Stimulated activated CD4-positive, alpha-beta T cell treated with anti-CD3 and anti-CD28 coated beads, Interleukin-4, amount 100 ng/mL, for 48 hours (primary cell): ENCODE measurements at regions not wholly inside any gene's neighbourhood (a gene's known extent, or its start where the extent isn't known, plus 50 kb on each side); places are given as distances from the start of the nearest gene placed in this dataset.

Source experiments
- DNase-seq, 2 donors: peaks; one replicate each; pipeline ENCODE4 v3.0.0-alpha.2; 2020; ENCODE audit warnings: low read depth in 2 of 2

DNA sequence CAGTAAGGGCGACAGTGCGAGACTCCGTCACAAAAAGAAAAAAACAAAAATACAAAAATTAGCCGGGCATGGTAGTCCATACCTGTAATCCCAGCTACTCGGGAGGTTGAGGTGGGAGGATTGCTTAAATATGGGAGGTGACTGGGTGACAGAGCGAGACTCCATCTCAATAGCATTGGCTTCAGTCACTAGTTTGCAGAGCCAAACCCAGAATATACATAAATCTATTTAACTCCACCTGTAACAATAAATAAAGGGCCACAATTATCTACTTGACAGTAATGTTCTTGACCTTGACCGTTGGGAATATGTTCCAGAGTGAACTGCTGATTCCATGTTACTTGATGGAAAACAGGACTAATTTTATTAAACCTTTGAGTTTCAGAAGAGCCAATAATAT, 198.9 kb upstream of the MDGA2 start:
- DNase-seq, result no peak

DNA sequence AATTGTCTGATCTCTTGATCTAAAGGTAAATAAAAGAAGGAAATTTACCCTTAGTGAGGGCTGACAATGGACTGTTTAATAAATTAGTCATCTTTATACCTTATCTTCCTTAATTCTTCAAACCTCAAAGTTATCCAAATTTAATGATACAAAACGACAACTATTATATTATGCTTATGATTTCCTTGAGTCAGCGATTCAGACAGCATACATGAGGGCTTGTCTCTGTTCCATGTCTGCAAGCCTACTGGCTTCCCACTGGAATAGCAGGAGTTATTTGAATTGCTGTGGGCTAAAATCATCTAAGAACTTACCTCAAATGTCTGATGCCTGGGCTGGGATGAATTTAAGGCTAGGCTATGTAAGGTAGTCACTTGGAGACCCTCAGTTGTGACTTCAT, 197.2 kb upstream of the MDGA2 start:
- DNase-seq, result no peak

- no peak for DNase-seq
Observed at GRCh38 chr14:47863441-47863840, 188.0 kb upstream of the MDGA2 start.

DNA sequence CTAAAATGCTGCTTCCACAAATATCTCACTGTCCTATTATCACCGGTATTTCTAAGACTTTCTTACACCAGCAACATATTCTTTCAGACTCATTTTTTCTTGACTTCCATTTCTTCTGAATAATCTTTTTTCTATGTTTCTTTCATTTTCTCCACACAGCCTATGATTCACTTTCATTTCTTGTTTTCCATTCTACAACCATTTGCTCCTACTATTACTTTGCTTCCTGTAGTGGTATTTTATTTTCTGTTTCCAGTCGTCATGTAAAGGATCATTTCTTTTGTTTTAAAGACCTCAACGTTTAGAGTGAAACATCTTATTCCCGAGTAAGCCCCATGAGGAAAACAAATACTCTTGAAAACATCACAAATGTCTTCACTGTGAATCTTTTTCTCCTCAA, 182.2 kb upstream of the MDGA2 start:
- DNase-seq, result no peak

DNA sequence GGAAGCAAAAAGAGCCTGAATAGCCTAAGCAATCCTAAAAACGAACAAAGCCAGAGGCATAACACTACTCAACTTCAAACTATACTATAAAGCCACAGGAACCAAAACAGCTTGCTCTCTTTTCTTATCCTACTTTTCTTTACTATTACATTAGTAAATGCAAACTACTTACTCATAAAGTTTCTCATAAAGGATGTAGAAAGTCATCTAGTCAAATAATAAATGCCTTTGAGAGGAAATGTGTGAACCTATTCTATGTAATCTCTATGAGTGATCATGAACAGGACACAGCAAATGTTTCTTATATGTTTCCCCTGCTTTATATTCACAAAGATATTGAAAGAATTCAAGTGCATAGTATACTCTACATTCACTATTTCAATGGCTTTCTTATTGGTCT, 176.9 kb upstream of the MDGA2 start:
- no peak for DNase-seq

DNA sequence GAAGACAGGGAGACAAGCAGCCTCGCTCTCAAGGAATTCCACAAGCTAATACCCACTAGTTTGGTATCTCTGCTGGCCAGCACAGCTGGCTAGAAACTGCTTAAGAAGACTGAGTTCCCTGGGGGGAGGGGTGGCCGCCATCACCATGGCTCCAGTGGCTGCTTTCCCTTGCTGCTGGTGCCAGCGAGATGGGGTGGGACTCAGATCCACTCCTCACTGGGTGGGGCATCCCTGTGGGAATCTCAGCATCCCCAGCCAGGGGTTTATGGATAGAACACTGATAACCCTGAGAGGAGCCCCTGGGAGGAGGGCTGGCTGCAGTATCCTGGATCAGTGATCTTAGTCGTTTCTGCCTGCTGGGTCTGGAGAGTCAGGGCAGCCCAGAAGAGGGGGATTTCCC, 170.6 kb upstream of the MDGA2 start:
- no peak for DNase-seq

DNA sequence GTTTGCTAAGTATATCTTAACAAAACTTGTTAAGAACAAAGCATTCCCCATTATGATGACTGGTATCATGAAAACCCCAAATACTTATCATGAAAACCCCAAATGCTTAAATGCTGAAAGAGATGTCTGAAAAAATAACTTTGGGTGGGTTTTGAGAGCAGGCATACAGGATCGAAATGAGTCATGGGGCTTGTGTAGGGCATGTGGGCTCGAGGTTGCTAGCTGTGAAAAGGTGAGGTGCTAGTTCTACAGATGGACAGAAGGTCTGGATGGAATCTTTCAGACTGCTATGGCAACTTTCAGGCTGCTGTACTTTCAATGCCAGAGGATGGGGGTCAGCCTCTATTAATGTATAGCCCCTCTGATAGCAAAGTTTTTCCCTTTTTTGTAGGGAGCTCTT, 167.8 kb upstream of the MDGA2 start:
- no peak for DNase-seq

DNA sequence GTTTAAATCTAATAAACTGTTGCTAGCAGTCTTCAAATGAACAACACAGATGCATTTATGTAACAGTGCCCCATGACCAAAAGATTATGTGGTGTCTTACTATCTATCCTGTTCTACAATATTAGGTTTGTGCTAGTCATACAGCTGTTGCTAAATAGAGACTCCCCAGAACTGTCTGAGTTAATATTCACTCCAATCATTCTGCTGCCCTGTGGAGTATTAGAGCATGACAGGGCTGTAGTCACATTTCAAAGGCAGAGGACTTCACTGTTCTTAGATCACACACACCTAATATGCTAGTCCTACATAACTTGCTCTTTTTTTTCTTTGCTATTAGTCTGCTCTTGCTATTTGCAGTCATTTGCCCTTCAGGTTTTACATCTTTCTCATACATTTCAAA, 157.6 kb upstream of the MDGA2 start:
- DNase-seq, result no peak

GRCh38 chr14:47826809-47827208, 151.4 kb upstream of the MDGA2 start:
- DNase-seq, result no peak

GRCh38 chr14:47822326-47822725, 146.9 kb upstream of the MDGA2 start:
- DNase-seq, result no peak

DNA sequence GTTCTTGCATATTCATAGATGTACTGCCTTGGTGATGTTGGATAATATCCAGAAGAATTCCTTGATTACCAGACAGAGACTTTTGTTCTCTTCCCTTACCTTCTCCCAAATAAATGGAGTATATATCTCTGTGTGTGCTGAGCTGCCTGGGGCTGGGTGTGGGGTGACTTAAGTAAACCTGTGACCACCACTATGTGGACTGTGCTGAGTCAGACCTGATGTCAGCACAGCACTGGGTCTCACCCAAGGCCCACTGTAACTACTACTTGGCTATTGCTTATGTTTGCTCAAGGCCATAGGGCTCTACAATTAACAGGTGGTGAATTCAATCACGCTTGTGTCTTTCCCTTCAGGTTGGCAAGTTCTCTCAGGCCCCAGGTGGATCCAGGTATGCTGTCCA, 145.7 kb upstream of the MDGA2 start:
- DNase-seq, result no peak

DNA sequence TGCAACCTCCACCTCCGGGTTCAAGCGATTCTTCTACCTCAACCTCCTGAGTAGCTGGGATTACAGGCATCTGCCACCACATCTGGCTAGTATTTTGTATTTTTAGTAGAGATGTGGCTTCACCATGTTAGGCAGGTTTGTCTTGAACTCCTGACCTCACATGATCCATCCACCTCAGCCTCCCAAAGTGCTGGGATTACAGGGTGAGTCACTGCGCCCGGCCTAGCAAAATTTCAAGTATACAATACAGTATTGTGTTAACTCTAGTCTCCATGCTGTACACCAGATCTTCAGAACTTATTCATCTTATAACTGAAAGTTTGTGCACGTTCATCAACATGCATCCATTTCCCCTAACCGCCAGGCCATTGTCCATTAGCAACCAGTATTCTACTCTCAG, 115.1 kb upstream of the MDGA2 start:
- no peak for DNase-seq

DNA sequence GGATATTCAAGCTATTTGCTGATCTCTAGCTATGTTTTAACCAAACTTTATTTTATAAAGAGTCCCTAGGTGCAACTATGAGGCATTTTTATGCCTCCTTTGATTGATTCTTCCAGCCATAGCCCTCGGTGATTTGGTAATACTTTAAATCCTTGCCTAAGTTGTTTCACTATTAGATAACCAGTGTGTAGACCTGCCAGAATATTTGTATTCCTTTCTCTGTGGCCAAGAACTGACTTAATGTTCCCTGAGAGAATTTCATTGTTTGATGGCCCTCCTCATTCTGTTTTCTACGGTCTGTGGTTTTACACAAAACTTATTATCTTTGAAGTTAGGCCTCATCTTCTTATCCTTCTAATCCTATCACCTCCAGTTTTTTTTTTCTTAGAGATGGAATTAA, 109.7 kb upstream of the MDGA2 start:
- no peak for DNase-seq

DNA sequence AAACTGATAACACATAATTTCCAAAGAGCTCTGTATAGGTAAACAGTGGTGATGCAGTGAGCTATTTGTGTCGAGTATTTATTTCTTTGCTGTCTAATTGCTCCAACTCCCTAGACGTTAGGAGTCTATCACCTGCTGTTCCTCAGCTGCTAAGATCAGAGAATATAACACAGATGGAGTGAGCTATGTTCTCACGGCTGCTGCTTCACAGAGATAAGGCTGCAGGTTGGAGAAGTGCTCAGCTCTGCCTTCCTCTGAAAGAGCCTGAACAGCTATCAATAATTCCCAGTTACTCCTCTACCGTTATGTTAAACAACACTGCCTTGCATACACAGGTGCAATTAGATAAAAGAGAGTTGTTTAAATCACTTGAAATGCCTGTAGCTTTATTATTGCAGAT, 103.2 kb upstream of the MDGA2 start:
- DNase-seq, result no peak

- DNase-seq, result no peak
Observed at GRCh38 chr14:47772652-47773051, 97.2 kb upstream of the MDGA2 start.

- DNase-seq, result no peak
Observed at GRCh38 chr14:47763188-47763854, 87.9 kb upstream of the MDGA2 start.

DNA sequence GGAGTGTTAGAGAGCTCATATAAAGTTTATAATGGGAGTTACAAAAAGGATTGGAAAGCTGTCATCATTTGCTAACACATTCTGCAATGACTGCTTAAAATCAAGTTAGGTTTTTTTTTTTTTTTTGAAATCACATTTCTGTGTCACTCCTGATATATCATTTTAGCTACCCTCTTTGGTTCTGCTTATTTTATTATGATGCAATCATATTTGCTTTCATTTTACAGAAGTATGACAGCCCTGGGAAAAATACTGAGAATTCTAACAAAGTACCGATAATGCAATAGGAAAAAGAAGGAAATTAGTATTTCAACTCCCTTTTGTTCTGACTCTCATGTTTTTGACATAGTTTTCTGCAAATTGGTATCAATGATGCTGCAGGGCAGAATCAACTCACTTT, 71.6 kb upstream of the MDGA2 start:
- no peak for DNase-seq

DNA sequence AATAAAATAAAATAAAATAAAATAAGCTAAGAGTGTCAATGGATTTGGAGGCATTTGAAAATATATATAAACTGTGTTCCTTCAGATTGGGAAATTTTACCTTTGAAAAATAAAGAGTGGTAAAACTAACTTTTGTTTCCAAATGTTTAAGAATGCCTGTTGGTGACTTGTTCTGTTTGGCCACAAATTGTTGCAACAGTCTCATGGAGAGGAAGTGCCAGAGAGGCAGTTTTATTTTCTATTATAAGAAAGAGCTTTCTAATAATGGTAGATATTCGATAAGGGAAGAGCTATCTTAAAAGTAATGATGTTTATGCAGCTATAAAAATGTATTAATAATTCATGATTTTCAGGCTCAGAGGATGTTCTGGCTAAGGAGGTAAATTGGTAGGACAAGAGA, 68.8 kb upstream of the MDGA2 start:
- DNase-seq, result no peak

- no peak for DNase-seq
Observed at GRCh38 chr14:47739541-47739940, 64.1 kb upstream of the MDGA2 start.

GRCh38 chr14:47730296-47730695, 54.9 kb upstream of the MDGA2 start:
- DNase-seq, result no peak
